Astrocyte of the cerebellum (primary cell): ENCODE measurements at regions not wholly inside any gene's neighbourhood (a gene's known extent, or its start where the extent isn't known, plus 50 kb on each side); places are given as distances from the start of the nearest gene placed in this dataset.

Experiments
- DNase-seq: peaks from one replicate; pipeline ENCODE4 v3.0.0-alpha.2; 2011; ENCODE audit warnings: low read depth
- H3K4me3 ChIP-seq: 2 replicates; pipeline ENCODE4 v1.5.1; 2011; ENCODE audit warnings: mild to moderate bottlenecking, low read depth, low read length, moderate library complexity
- in situ Hi-C: cut with HindIII; loops from 2 replicates; pipeline ENCODE4 v1.10.0; 2017; ENCODE audit warnings: low sequenced_read_pairs
- TF ChIP-seq, protein P1 (sequence below): IDR thresholded peaks from 2 replicates; pipeline ENCODE4 v1.5.1; 2012; ENCODE audit warnings: low read length, low read depth, moderate library complexity, mild to moderate bottlenecking; ENCODE audit errors: missing control alignments

DNA sequence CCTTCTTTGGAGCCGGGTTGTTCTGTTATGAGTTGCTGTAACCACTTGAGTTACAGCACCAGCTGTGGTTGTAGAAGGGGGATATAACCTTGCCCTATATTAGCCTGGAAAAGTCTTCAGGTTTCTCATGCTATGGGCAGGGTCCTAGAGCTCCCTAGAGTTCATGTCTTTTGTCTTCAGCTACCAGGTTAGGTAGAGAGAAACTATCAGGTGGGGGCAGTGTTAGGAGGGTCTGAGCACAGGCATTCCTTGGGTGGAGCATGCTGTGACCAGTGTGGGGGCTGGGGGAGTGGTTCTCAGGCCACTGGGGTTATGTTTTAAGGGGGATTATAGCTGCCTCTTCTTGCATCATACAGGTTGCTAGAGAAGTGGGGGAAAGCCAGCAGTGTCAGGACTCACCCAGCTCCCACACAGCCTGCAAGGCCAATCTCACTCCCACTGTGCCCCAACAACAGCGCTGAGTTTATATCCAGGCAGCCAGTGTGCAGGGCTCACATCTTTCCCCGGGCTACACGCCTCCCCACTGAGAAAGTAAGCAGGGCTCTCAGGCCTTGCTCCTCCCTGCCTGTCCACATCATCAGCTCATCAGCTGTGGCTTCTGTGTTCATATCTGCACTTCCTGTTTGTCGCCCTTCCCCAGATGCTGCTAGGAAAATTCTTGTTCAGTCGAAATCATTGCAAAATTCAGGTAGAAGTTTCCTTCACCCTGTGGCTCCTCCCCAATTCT, 133.8 kb upstream of the NRXN1 start:
- TF ChIP-seq, protein P1, sequence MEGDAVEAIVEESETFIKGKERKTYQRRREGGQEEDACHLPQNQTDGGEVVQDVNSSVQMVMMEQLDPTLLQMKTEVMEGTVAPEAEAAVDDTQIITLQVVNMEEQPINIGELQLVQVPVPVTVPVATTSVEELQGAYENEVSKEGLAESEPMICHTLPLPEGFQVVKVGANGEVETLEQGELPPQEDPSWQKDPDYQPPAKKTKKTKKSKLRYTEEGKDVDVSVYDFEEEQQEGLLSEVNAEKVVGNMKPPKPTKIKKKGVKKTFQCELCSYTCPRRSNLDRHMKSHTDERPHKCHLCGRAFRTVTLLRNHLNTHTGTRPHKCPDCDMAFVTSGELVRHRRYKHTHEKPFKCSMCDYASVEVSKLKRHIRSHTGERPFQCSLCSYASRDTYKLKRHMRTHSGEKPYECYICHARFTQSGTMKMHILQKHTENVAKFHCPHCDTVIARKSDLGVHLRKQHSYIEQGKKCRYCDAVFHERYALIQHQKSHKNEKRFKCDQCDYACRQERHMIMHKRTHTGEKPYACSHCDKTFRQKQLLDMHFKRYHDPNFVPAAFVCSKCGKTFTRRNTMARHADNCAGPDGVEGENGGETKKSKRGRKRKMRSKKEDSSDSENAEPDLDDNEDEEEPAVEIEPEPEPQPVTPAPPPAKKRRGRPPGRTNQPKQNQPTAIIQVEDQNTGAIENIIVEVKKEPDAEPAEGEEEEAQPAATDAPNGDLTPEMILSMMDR: no peak
- DNase-seq: no peak
- in situ Hi-C loops: no loop called here
- H3K4me3 ChIP-seq: no peak overlapping the region

DNA sequence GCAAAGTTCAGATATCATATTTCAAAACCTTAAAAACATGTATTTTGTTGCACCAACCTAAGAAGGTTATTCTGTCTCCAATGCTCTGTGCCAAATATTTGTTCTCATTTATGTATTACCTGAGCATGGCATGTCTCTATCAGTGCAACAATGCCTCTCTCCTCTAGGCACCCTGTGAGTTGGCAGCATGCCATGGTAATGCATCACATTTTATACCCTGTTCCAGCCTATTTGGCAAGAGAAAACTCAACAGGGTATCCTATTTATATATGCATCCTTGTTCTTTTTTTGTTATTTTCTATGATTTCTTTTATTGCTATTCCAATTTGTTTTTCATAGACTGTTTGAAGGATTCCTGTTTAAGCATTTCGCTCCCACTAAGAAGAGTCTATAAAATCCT, 126.3 kb upstream of the NRXN1 start:
- TF ChIP-seq, protein P1: no peak
- in situ Hi-C loops: no loop called here
- no peak overlapping the region for H3K4me3 ChIP-seq
- no peak for DNase-seq

DNA sequence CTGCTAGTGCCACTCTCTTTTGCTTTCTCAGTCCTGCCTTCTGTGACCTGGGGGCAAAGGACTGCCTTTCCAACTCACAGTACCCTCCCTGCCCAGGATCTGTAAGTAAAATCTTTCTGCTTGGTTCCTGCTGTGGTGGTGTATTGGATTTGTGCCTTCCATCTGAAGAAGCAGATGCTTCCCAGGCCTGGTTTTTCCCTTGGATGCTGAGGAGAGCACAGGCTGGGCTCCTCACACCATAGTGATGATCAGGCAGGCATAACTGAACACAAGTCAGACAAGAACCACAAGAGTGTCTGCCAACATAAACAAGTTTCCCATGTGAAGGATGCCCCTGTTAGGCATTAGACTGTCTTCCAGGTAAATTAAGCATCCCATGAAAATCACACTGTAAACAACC, 121.3 kb upstream of the NRXN1 start:
- in situ Hi-C loops: no loop called here

DNA sequence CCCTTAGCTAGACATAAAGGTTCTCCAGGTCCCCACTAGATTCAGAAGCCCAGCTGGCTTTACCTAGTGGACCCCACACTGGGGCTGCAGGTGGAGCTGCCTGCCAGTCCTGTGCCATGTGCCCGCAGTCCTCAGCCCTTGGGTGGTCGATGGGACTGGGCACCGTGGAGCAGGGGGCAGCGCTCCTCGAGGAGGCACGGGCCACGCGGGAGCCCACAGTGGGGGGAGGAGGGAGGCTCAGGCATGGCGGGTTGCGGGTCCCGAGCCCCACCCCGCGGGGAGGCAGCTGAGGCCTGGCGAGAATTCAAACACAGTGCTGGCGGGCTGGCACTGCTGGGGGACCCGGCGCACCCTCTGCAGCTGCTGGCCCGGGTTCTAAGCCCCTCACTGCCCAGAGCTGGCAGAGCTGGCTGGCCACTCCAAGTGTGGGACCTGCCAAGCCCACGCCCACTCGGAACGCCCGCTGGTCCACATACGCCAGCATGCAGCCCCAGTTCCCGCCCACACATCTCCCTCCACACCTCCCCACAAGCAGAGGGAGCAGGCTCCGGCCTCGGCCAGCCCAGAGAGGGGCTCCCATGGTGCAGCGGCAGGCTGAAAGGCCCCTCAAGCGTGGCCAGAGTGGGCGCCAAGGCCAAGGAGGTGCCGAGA, 119.7 kb upstream of the NRXN1 start:
- no peak overlapping the region for H3K4me3 ChIP-seq
- no peak for DNase-seq
- in situ Hi-C loops: no loop called here
- TF ChIP-seq, protein P1: no peak

More for the DNA sequence above, 121.3 kb upstream of the NRXN1 start:
- peak; percentile 3 for DNase-seq
- H3K4me3 ChIP-seq: no peak overlapping the region
- TF ChIP-seq, protein P1: no peak

DNA sequence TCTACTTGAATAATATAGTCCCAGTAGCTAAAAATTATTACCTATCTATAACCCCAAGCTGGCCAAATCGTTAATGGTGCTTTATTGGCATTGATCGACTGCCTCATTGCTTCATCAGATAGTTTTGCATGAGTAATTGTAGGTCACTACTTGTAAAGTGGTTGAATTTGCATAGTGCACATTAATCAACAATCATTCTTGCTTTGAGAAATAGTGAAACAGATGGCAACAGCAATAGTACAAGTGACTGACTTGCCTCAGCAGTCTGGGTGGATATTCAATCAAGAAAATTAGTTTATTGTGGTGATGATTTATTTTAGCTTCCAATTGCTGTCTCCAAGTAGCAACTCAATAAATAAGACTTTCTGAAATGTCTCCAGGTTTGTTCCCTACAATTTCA, 117.8 kb upstream of the NRXN1 start:
- in situ Hi-C loops: no loop called here
- H3K4me3 ChIP-seq: no peak overlapping the region
- TF ChIP-seq, protein P1: no peak
- DNase-seq: no peak

DNA sequence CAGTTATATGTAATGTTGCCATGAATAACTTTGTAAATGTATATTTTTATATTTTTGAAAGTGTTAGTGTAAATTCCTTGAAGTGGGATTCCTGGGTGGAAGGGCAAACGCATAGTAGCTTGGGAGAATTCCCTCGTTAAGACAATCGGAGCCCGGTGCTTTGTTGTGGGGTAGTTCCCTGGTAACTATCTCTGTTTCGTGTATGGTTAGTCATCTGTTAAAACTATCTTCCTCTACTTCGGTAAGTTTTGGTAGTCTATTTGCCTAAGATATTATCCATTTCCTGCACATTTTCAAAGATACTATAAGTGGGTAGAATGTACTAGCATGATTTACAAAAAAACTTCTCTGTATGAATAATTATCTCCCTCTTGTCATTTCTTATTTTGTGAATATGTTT, 113.8 kb upstream of the NRXN1 start:
- in situ Hi-C loops: no loop called here
- H3K4me3 ChIP-seq: no peak overlapping the region
- TF ChIP-seq, protein P1: no peak
- DNase-seq: no peak
